ENCODE measurements at regions not wholly inside any gene's neighbourhood (a gene's known extent, or its start where the extent isn't known, plus 50 kb on each side); places are given as distances from the start of the nearest gene placed in this dataset.

GRCh38 chr2:6580982-6581381, 284.7 kb downstream of the CMPK2 start:
- TF ChIP-seq CTCF (IDR thresholded peaks at IDR 0.05) (no peak), ZFX (IDR thresholded peaks at IDR 0.05; ENCODE audit: borderline replicate concordance) (no peak)
- no peak overlapping the region for H3K27ac ChIP-seq

GRCh38 chr2:6589150-6589549, 276.6 kb downstream of the CMPK2 start:
- H3K27ac ChIP-seq = no peak overlapping the region
- TF ChIP-seq CTCF (IDR thresholded peaks at IDR 0.05) = no peak
- TF ChIP-seq ZFX (IDR thresholded peaks at IDR 0.05; ENCODE audit: borderline replicate concordance) = no peak

- no peak for TF ChIP-seq ZFX (IDR thresholded peaks at IDR 0.05; ENCODE audit: borderline replicate concordance)
- no peak for TF ChIP-seq CTCF (IDR thresholded peaks at IDR 0.05)
- no peak overlapping the region for H3K27ac ChIP-seq
Measured at GRCh38 chr2:6590442-6590841, 275.3 kb downstream of the CMPK2 start.

GRCh38 chr2:6602471-6602870, 263.2 kb downstream of the CMPK2 start:
- TF ChIP-seq ZFX (IDR thresholded peaks at IDR 0.05; ENCODE audit: borderline replicate concordance) (no peak), CTCF (IDR thresholded peaks at IDR 0.05) (no peak)
- no peak overlapping the region for H3K27ac ChIP-seq

- TF ChIP-seq ZFX (IDR thresholded peaks at IDR 0.05; ENCODE audit: borderline replicate concordance) = no peak
- no peak for TF ChIP-seq CTCF (IDR thresholded peaks at IDR 0.05)
- H3K27ac ChIP-seq = no peak overlapping the region
Measured at GRCh38 chr2:6605836-6606505, 259.7 kb downstream of the CMPK2 start.

GRCh38 chr2:6617794-6618193, 247.9 kb downstream of the CMPK2 start:
- H3K27ac ChIP-seq = no peak overlapping the region
- TF ChIP-seq CTCF (IDR thresholded peaks at IDR 0.05) (no peak), ZFX (IDR thresholded peaks at IDR 0.05; ENCODE audit: borderline replicate concordance) (no peak)

GRCh38 chr2:6618201-6618600, 247.5 kb downstream of the CMPK2 start:
- H3K27ac ChIP-seq = no peak overlapping the region

More at GRCh38 chr2:6618201-6618600, 247.5 kb downstream of the CMPK2 start:
- no peak for TF ChIP-seq ZFX (IDR thresholded peaks at IDR 0.05; ENCODE audit: borderline replicate concordance)
- TF ChIP-seq CTCF (IDR thresholded peaks at IDR 0.05) = no peak

Measured in 22Rv1 (cell line).